Naive thymus-derived CD4-positive, alpha-beta T cell (primary cell): ENCODE measurements at regions not wholly inside any gene's neighbourhood (a gene's known extent, or its start where the extent isn't known, plus 50 kb on each side); places are given as distances from the start of the nearest gene placed in this dataset.

Source experiments
- ATAC-seq: fragments of 150-1000 bp; cut with Tn5 transposase; 2 replicates; pipeline ENCODE4 v1.10.0; 2021; ENCODE audit warnings: mild to moderate bottlenecking, moderate library complexity
- CTCF ChIA-PET: fragments of 350-600 bp; sonication (Branson Sonifier 250); formaldehyde crosslinking; loops from one replicate; lab custom pipeline; 2021; ENCODE audit warnings: antibody characterized with exemption; lab: Charles Lee
- POLR2A ChIA-PET: fragments of 350-600 bp; sonication (Branson Sonifier 250); formaldehyde crosslinking; loops from one replicate; lab custom pipeline; 2021; ENCODE audit warnings: antibody characterized with exemption, inconsistent platforms; lab: Charles Lee
- DNase-seq, 9 donors: peaks; one replicate each; pipeline versions ENCODE4 v3.0.0 to v3.0.0-alpha.2; 2020 to 2022; ENCODE audit warnings: mixed read lengths in 1 of 9
- H3K27ac ChIP-seq: one replicate; pipeline ENCODE4 v1.7.0; 2013; ENCODE audit warnings: mild to moderate bottlenecking, low read depth, low read length, moderate library complexity
- H3K27me3 ChIP-seq, 2 donors: one replicate each; pipeline ENCODE4 v1.7.0; 2013; ENCODE audit warnings: low read length in 2 of 2, mild to moderate bottlenecking in 2 of 2, moderate library complexity in 2 of 2; ENCODE audit not compliant: control insufficient read depth in 2 of 2, insufficient read depth in 2 of 2
- H3K36me3 ChIP-seq, 3 experiments: 1 replicate in 2 of 3; 2 replicates in 1 of 3; pipeline ENCODE4 v1.7.0; 2013; ENCODE audit warnings: low read length in 3 of 3, mild to moderate bottlenecking in 3 of 3, moderate library complexity in 1 of 3; ENCODE audit not compliant: insufficient read depth in 3 of 3, control insufficient read depth in 2 of 3
- H3K4me1 ChIP-seq, 2 donors: one replicate each; pipeline ENCODE4 v1.7.0; 2013; ENCODE audit warnings: low read length in 2 of 2, mild to moderate bottlenecking in 2 of 2, moderate library complexity in 1 of 2; ENCODE audit not compliant: control insufficient read depth in 2 of 2, insufficient read depth in 2 of 2
- H3K4me3 ChIP-seq: 2 replicates; pipeline ENCODE4 v1.7.0; 2013; ENCODE audit warnings: mild to moderate bottlenecking, low read length
- H3K9me3 ChIP-seq, 3 experiments: 1 replicate in 2 of 3; 2 replicates in 1 of 3; pipeline ENCODE4 v1.7.0; 2013; ENCODE audit warnings: low read length in 3 of 3; ENCODE audit not compliant: control insufficient read depth in 2 of 3
- H3K27ac Mint-ChIP-seq, 9 donors: one replicate each; pipeline ENCODE4 v1.8.0; 2020 to 2022; ENCODE audit warnings: mixed read lengths in 9 of 9, mild to moderate bottlenecking in 8 of 9, moderate library complexity in 5 of 9, inconsistent platforms in 2 of 9
- H3K27me3 Mint-ChIP-seq, 5 donors: one replicate each; pipeline ENCODE4 v1.8.0; 2021 to 2022; ENCODE audit warnings: mixed read lengths in 5 of 5, mild to moderate bottlenecking in 1 of 5
- H3K36me3 Mint-ChIP-seq, 5 donors: one replicate each; pipeline ENCODE4 v1.8.0; 2020 to 2022; ENCODE audit warnings: mixed read lengths in 5 of 5, mild to moderate bottlenecking in 3 of 5, inconsistent platforms in 1 of 5
- H3K4me1 Mint-ChIP-seq, 7 donors: one replicate each; pipeline ENCODE4 v1.8.0; 2020 to 2022; ENCODE audit warnings: mixed read lengths in 7 of 7, mild to moderate bottlenecking in 3 of 7, inconsistent platforms in 1 of 7
- H3K4me3 Mint-ChIP-seq, 10 donors: one replicate each; pipeline ENCODE4 v1.8.0; 2020 to 2022; ENCODE audit warnings: mild to moderate bottlenecking in 10 of 10, mixed read lengths in 10 of 10, moderate library complexity in 6 of 10, inconsistent platforms in 2 of 10
- H3K9me3 Mint-ChIP-seq, 11 donors: one replicate each; pipeline ENCODE4 v1.8.0; 2020 to 2022; ENCODE audit warnings: mixed read lengths in 11 of 11, mild to moderate bottlenecking in 4 of 11, inconsistent platforms in 1 of 11, moderate library complexity in 1 of 11
- intact Hi-C, 2 donors: fragments of 100-400 bp; cut with micrococcal nuclease; formaldehyde crosslinking; loops; one replicate each; pipeline ENCODE4 v1.15.1; 2023

DNA sequence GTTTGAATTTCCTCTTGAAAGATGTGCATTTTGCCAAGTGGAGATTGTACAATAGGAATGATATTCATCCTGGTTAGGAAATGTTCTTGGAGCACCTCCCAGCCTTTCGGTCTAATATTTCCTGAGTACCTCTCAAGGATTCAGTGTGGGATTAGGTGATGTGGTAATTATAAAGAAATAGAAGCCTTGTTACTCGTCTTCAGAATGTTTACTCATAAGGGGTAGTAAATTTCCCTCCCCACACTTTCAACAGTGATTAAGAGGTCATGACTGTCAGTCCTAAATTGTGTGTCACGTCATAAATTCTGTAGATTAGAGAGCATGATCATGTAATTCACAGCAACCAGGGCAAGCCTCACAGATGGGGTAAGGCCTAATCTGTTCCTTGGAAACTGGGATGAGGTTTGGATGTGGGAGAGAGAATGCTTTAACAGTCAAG is 633.1 kb upstream of the TBL1XR1 start:
- Mint-ChIP-seq H3K4me3 (no peak overlapping the region), H3K4me1 (peaks cover 0 to 11% (median 8%) of the 10 kb centered on the region in 7 donors), H3K27ac (peak overlapping the region in 1 of 9 donors; percentile 17), H3K27me3 (no peaks in the 10 kb centered on the region), H3K9me3 (no peaks in the 10 kb centered on the region), H3K36me3 (no peaks in the 10 kb centered on the region)
- H3K27ac ChIP-seq, result no peak overlapping the region
- H3K4me1 ChIP-seq, result no peaks in the 10 kb centered on the region
- DNase-seq, result no peak
- ATAC-seq, result no peak
- intact Hi-C loops, result no loop called here
- POLR2A ChIA-PET, result no interaction called here
- CTCF ChIA-PET, result interaction anchor here (0.6 kb wide), 1 partner anchor 1796 kb away, joined by 3 read pairs; no protein-coding TSS in a partner anchor
- no peaks in the 10 kb centered on the region for H3K9me3 ChIP-seq
- H3K27me3 ChIP-seq, result no peaks in the 10 kb centered on the region
- H3K36me3 ChIP-seq, result no peaks in the 10 kb centered on the region
- H3K4me3 ChIP-seq, result no peak overlapping the region

DNA sequence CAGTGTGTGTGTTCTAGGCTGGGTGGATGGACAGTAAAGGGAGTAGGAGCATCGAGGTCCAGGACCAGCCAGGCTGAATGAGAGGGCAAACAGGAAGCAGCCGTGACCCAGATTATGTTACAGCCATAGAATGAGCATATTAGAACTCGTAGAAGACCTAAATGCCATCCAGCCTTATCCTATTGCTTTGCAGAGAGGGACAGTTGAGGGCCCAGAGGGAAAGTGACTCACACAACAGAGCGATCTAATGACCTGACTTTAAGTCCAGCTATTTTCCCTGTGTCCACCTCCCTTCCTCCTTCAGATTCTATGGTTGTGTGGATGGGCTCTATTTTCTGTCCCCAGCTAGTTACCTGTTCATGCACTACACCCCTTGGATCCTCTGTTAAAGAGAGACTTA is 634.1 kb upstream of the TBL1XR1 start:
- no peak for DNase-seq
- H3K4me3 Mint-ChIP-seq, result no peak overlapping the region
- H3K36me3 ChIP-seq, result no peaks in the 10 kb centered on the region
- H3K4me1 ChIP-seq, result no peaks in the 10 kb centered on the region
- no peaks in the 10 kb centered on the region for H3K36me3 Mint-ChIP-seq
- POLR2A ChIA-PET, result no interaction called here
- no peaks in the 10 kb centered on the region for H3K9me3 ChIP-seq
- H3K27ac Mint-ChIP-seq, result no peak overlapping the region
- no peaks in the 10 kb centered on the region for H3K9me3 Mint-ChIP-seq
- CTCF ChIA-PET, result no interaction called here
- peaks cover 0 to 11% (median 8%) of the 10 kb centered on the region in 7 donors for H3K4me1 Mint-ChIP-seq
- no peak overlapping the region for H3K4me3 ChIP-seq
- no peak for ATAC-seq
- no peak overlapping the region for H3K27ac ChIP-seq
- H3K27me3 Mint-ChIP-seq, result no peaks in the 10 kb centered on the region
- intact Hi-C loops, result no loop called here
- no peaks in the 10 kb centered on the region for H3K27me3 ChIP-seq

DNA sequence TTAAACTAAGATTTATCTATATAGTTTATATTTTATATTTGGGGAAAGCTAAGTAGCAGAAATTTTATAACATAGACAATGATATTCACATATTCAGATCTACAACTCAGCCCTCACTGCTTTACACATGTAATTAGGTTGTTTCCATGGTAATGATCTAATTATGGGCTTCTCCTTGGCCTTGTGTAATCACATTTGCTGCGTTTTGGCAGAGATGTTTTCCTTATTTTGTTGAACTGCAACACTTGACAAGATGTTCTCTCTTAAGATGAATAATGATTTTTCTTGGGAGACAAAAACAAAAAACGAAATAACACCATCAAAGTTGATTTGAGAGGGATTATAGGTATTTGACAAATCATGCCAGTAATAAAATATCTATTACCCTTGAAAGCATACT is 635.6 kb upstream of the TBL1XR1 start:
- Histone ChIP-seq H3K27ac (no peak overlapping the region), H3K4me1 (no peaks in the 10 kb centered on the region), H3K9me3 (no peaks in the 10 kb centered on the region), H3K4me3 (no peak overlapping the region), H3K36me3 (no peaks in the 10 kb centered on the region), H3K27me3 (no peaks in the 10 kb centered on the region)
- intact Hi-C loops, result no loop called here
- H3K27me3 Mint-ChIP-seq, result no peaks in the 10 kb centered on the region
- H3K4me3 Mint-ChIP-seq, result no peak overlapping the region
- DNase-seq (no peak), ATAC-seq (no peak)
- CTCF ChIA-PET, result interaction anchor here (1.1 kb wide), 1 partner anchor 11 kb away, joined by 4 read pairs; no protein-coding TSS in a partner anchor
- H3K27ac Mint-ChIP-seq, result no peak overlapping the region
- H3K9me3 Mint-ChIP-seq, result no peaks in the 10 kb centered on the region
- H3K36me3 Mint-ChIP-seq, result no peaks in the 10 kb centered on the region
- POLR2A ChIA-PET, result no interaction called here
- peaks cover 0 to 11% (median 8%) of the 10 kb centered on the region in 7 donors for H3K4me1 Mint-ChIP-seq

DNA sequence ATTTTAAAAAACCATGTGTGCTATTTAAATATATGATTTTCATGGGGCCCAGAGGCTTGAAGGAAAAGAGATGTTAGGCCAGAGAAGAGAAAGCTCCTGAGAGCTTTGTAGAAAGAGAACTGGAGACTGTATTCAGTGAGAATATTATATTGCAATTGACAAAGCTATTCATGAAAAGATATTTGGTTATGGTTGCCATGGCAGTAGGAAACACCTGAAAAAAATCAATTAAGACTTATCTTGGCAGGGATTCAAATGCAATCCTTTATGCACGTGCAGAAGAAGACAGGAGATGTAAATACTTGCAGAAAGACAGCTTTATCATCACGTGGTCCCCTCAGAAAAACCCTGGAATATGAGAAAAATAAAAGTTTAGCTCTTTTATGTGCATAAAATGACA is 636.0 kb upstream of the TBL1XR1 start:
- Histone ChIP-seq H3K36me3 (no peaks in the 10 kb centered on the region), H3K4me1 (no peaks in the 10 kb centered on the region), H3K27me3 (no peaks in the 10 kb centered on the region), H3K4me3 (no peak overlapping the region), H3K27ac (no peak overlapping the region), H3K9me3 (no peaks in the 10 kb centered on the region)
- no peak for ATAC-seq
- intact Hi-C loops, result no loop called here
- no peak overlapping the region for H3K4me3 Mint-ChIP-seq
- ChIA-PET CTCF (interaction anchor here (1.1 kb wide), 1 partner anchor 10 kb away, joined by 4 read pairs; no protein-coding TSS in a partner anchor), POLR2A (no interaction called here)
- H3K36me3 Mint-ChIP-seq, result no peaks in the 10 kb centered on the region
- H3K4me1 Mint-ChIP-seq, result peaks cover 0 to 13% (median 8%) of the 10 kb centered on the region in 7 donors
- H3K27me3 Mint-ChIP-seq, result no peaks in the 10 kb centered on the region
- H3K9me3 Mint-ChIP-seq, result no peaks in the 10 kb centered on the region
- peak in 5 of 9 donors; percentile 2 to 28 (median 16) for DNase-seq
- H3K27ac Mint-ChIP-seq, result no peak overlapping the region

- Histone ChIP-seq H3K27me3 (no peaks in the 10 kb centered on the region), H3K36me3 (no peaks in the 10 kb centered on the region), H3K27ac (no peak overlapping the region), H3K4me3 (no peak overlapping the region), H3K9me3 (no peaks in the 10 kb centered on the region), H3K4me1 (no peaks in the 10 kb centered on the region)
- Mint-ChIP-seq H3K4me3 (no peak overlapping the region), H3K27ac (peak overlapping the region in 1 of 9 donors; percentile 12), H3K27me3 (no peaks in the 10 kb centered on the region), H3K9me3 (peaks cover 0 to 5% (median 0%) of the 10 kb centered on the region in 11 donors), H3K36me3 (no peaks in the 10 kb centered on the region), H3K4me1 (peaks cover 0 to 13% (median 8%) of the 10 kb centered on the region in 7 donors)
- ATAC-seq, result peak; percentile 47
- intact Hi-C loops, result no loop called here
- DNase-seq, result no peak
- ChIA-PET CTCF (no interaction called here), POLR2A (interaction anchor here (0.7 kb wide), 1 partner anchor 36 kb away, joined by 3 read pairs; no protein-coding TSS in a partner anchor)
Measured at GRCh38 chr3:177835008-177835407, 637.7 kb upstream of the TBL1XR1 start.

GRCh38 chr3:177835917-177836316 is 638.6 kb upstream of the TBL1XR1 start:
- no peaks in the 10 kb centered on the region for H3K36me3 Mint-ChIP-seq
- H3K4me1 ChIP-seq, result no peaks in the 10 kb centered on the region
- no peaks in the 10 kb centered on the region for H3K36me3 ChIP-seq
- H3K9me3 Mint-ChIP-seq, result peaks cover 0 to 5% (median 0%) of the 10 kb centered on the region in 11 donors
- ATAC-seq, result no peak
- no peaks in the 10 kb centered on the region for H3K27me3 Mint-ChIP-seq
- H3K27ac Mint-ChIP-seq, result no peak overlapping the region
- no peaks in the 10 kb centered on the region for H3K27me3 ChIP-seq
- no peak overlapping the region for H3K4me3 Mint-ChIP-seq
- no peak overlapping the region for H3K4me3 ChIP-seq
- POLR2A ChIA-PET, result no interaction called here
- intact Hi-C loops, result no loop called here
- peaks cover 0 to 13% (median 8%) of the 10 kb centered on the region in 7 donors for H3K4me1 Mint-ChIP-seq
- no peak for DNase-seq
- no peak overlapping the region for H3K27ac ChIP-seq
- no peaks in the 10 kb centered on the region for H3K9me3 ChIP-seq
- CTCF ChIA-PET, result no interaction called here

DNA sequence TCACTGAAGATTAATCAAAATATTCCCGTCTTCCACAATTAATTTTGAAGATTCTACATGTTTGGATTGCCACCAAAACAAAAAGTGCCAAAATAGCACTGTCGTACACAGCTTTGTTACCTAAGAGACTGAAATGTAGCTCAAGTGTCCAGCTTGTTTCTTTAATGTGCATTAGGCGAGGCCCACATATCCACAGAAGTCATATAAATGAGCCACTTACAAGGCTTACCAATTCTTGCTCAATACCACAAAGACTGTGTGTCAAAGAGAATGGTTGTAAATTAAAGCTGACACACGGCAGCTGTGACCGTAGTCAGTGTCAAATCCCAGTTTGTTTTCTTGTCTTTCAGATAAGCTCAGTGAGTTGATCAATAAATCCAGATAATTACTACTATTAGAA is 639.4 kb upstream of the TBL1XR1 start:
- no peaks in the 10 kb centered on the region for H3K27me3 Mint-ChIP-seq
- Histone ChIP-seq H3K27me3 (no peaks in the 10 kb centered on the region), H3K9me3 (no peaks in the 10 kb centered on the region), H3K4me3 (no peak overlapping the region), H3K27ac (no peak overlapping the region), H3K4me1 (no peaks in the 10 kb centered on the region), H3K36me3 (no peaks in the 10 kb centered on the region)
- ATAC-seq (no peak), DNase-seq (no peak)
- no peak overlapping the region for H3K27ac Mint-ChIP-seq
- ChIA-PET CTCF (no interaction called here), POLR2A (no interaction called here)
- intact Hi-C loops, result no loop called here
- H3K9me3 Mint-ChIP-seq, result peaks cover 0 to 5% (median 0%) of the 10 kb centered on the region in 11 donors
- no peaks in the 10 kb centered on the region for H3K36me3 Mint-ChIP-seq
- H3K4me1 Mint-ChIP-seq, result peaks cover 0 to 13% (median 8%) of the 10 kb centered on the region in 7 donors
- H3K4me3 Mint-ChIP-seq, result no peak overlapping the region
